ENCODE measurements at regions not wholly inside any gene's neighbourhood (a gene's known extent, or its start where the extent isn't known, plus 50 kb on each side); places are given as distances from the start of the nearest gene placed in this dataset.
A peak's percentile ranks its signal among the peaks of the same experiment; 100 is the strongest.

GRCh38 chr12:54765652-54766051 is 88.7 kb upstream of the MUCL1 start:
- no peak for TF ChIP-seq CTCF (conservative IDR thresholded peaks at IDR 0.05; ENCODE audit: low read depth, low read length)
- no peak for DNase-seq (ENCODE audit: low read depth)
- no peak overlapping the region for H3K4me3 ChIP-seq (ENCODE audit: low read length)

- no peak overlapping the region for H3K4me3 ChIP-seq (ENCODE audit: low read length)
- DNase-seq (ENCODE audit: low read depth) = no peak
- TF ChIP-seq CTCF (conservative IDR thresholded peaks at IDR 0.05; ENCODE audit: low read depth, low read length) = no peak
Measured at GRCh38 chr12:54762390-54762789, 91.9 kb upstream of the MUCL1 start.

GRCh38 chr12:54759751-54760150 is 94.6 kb upstream of the MUCL1 start:
- TF ChIP-seq CTCF (conservative IDR thresholded peaks at IDR 0.05; ENCODE audit: low read depth, low read length) = no peak
- H3K4me3 ChIP-seq (ENCODE audit: low read length) = no peak overlapping the region

GRCh38 chr12:54751493-54751892 is 102.8 kb upstream of the MUCL1 start:
- no peak overlapping the region for H3K4me3 ChIP-seq (ENCODE audit: low read length)
- no peak for DNase-seq (ENCODE audit: low read depth)
- no peak for TF ChIP-seq CTCF (conservative IDR thresholded peaks at IDR 0.05; ENCODE audit: low read depth, low read length)

More at GRCh38 chr12:54759751-54760150, 94.6 kb upstream of the MUCL1 start:
- no peak for DNase-seq (ENCODE audit: low read depth)

GRCh38 chr12:54749191-54749818 is 101.1 kb upstream of the DCD start:
- TF ChIP-seq CTCF (conservative IDR thresholded peaks at IDR 0.05; ENCODE audit: low read depth, low read length) = peak; percentile 79
- H3K4me3 ChIP-seq (ENCODE audit: low read length) = no peak overlapping the region
- peak; percentile 3 for DNase-seq (ENCODE audit: low read depth)

- no peak for DNase-seq (ENCODE audit: low read depth)
- no peak overlapping the region for H3K4me3 ChIP-seq (ENCODE audit: low read length)
- TF ChIP-seq CTCF (conservative IDR thresholded peaks at IDR 0.05; ENCODE audit: low read depth, low read length) = no peak
Measured at GRCh38 chr12:54744590-54744989, 96.4 kb upstream of the DCD start.

- no peak for TF ChIP-seq CTCF (conservative IDR thresholded peaks at IDR 0.05; ENCODE audit: low read depth, low read length)
- no peak overlapping the region for H3K4me3 ChIP-seq (ENCODE audit: low read length)
- no peak for DNase-seq (ENCODE audit: low read depth)
Measured at GRCh38 chr12:54740882-54741281, 92.7 kb upstream of the DCD start.

Data from retinal pigment epithelial cell (primary cell).